Gastrocnemius medialis (tissue), 4 donors: ENCODE measurements at regions not wholly inside any gene's neighbourhood (a gene's known extent, or its start where the extent isn't known, plus 50 kb on each side); places are given as distances from the start of the nearest gene placed in this dataset.

Experiments
- POLR2A ChIP-seq, 2 donors: fragments of 450-650 bp; IDR thresholded peaks; one replicate each; pipeline ENCODE4 v1.6.1; 2017; ENCODE audit warnings: antibody characterized with exemption in 2 of 2, mild to moderate bottlenecking in 2 of 2, moderate library complexity in 2 of 2
- TF ChIP-seq, protein P1 (sequence below), 5 experiments: fragments of 450-650 bp in 3 of 5; fragments of 200-600 bp in 2 of 5; sonication (generic) in 2 of 5; IDR thresholded peaks in 4 of 5; conservative IDR thresholded peaks in 1 of 5; 1 replicate in 4 of 5; 2 replicates in 1 of 5; pipeline ENCODE4 v1.5.1; 2016 to 2019; ENCODE audit warnings: antibody characterized with exemption in 5 of 5, mild to moderate bottlenecking in 3 of 5, moderate library complexity in 3 of 5

DNA sequence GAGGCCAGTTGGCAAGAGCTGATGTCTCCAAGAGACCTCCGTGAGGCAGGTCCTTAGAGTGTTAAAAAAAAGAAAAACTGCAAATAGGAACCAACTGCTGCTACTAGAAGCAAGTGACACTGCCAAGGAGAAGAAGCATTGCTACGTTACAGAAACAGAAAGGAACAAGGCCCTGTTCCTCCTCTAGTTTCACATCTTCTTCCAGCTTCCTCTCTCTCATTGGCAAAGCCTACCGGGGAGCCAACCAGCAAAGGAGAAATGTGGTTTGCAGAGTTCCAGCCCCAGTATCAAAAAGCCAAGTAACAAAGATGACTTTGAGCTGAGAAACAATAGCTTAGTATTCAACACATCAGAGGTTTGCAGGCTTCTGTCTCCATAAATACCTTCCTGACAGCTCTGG lies 145.9 kb downstream of the PRELID2 start:
- TF ChIP-seq, protein P1, sequence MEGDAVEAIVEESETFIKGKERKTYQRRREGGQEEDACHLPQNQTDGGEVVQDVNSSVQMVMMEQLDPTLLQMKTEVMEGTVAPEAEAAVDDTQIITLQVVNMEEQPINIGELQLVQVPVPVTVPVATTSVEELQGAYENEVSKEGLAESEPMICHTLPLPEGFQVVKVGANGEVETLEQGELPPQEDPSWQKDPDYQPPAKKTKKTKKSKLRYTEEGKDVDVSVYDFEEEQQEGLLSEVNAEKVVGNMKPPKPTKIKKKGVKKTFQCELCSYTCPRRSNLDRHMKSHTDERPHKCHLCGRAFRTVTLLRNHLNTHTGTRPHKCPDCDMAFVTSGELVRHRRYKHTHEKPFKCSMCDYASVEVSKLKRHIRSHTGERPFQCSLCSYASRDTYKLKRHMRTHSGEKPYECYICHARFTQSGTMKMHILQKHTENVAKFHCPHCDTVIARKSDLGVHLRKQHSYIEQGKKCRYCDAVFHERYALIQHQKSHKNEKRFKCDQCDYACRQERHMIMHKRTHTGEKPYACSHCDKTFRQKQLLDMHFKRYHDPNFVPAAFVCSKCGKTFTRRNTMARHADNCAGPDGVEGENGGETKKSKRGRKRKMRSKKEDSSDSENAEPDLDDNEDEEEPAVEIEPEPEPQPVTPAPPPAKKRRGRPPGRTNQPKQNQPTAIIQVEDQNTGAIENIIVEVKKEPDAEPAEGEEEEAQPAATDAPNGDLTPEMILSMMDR (IDR thresholded peaks at IDR 0.05 in 4 of 5, conservative IDR thresholded peaks at IDR 0.05 in 1 of 5): no peak
- TF ChIP-seq POLR2A (IDR thresholded peaks at IDR 0.05): no peak
